HFF-Myc (cell line): ENCODE measurements at regions not wholly inside any gene's neighbourhood (a gene's known extent, or its start where the extent isn't known, plus 50 kb on each side); places are given as distances from the start of the nearest gene placed in this dataset.

Experiments
- DNase-seq: peaks from one replicate; pipeline ENCODE4 v3.0.0-alpha.2; 2011; ENCODE audit warnings: low read depth; ENCODE audit errors: extremely low read depth
- H3K4me3 ChIP-seq: replicated peaks from 2 replicates; pipeline ENCODE4 v1.5.1; 2011; ENCODE audit warnings: low read depth, mild to moderate bottlenecking, control low read depth, low read length
- CTCF ChIP-seq: IDR thresholded peaks from 2 replicates; pipeline ENCODE4 v1.5.1; 2012; ENCODE audit warnings: mild to moderate bottlenecking, low read depth, low read length, control low read depth; ENCODE audit errors: missing control alignments

- no peak for TF ChIP-seq CTCF
- H3K4me3 ChIP-seq = no peak overlapping the region
- no peak for DNase-seq
Observed at GRCh38 chr2:12064153-12064552, 317.7 kb downstream of the LPIN1 start.

GRCh38 chr2:12066116-12066515, 319.7 kb downstream of the LPIN1 start:
- DNase-seq = no peak
- no peak for TF ChIP-seq CTCF
- H3K4me3 ChIP-seq = no peak overlapping the region

GRCh38 chr2:12066986-12067385, 320.6 kb downstream of the LPIN1 start:
- no peak for DNase-seq
- no peak for TF ChIP-seq CTCF
- no peak overlapping the region for H3K4me3 ChIP-seq

GRCh38 chr2:12068796-12069538, 322.5 kb downstream of the LPIN1 start:
- no peak overlapping the region for H3K4me3 ChIP-seq
- DNase-seq = no peak
- TF ChIP-seq CTCF = no peak

GRCh38 chr2:12070153-12070552, 323.7 kb downstream of the LPIN1 start:
- TF ChIP-seq CTCF = no peak
- no peak overlapping the region for H3K4me3 ChIP-seq

GRCh38 chr2:12070581-12070980, 324.1 kb downstream of the LPIN1 start:
- no peak overlapping the region for H3K4me3 ChIP-seq
- no peak for TF ChIP-seq CTCF

More at GRCh38 chr2:12070153-12070552, 323.7 kb downstream of the LPIN1 start:
- no peak for DNase-seq

GRCh38 chr2:12071318-12071717, 324.9 kb downstream of the LPIN1 start:
- TF ChIP-seq CTCF = no peak
- no peak overlapping the region for H3K4me3 ChIP-seq
- DNase-seq = no peak

More at GRCh38 chr2:12070581-12070980, 324.1 kb downstream of the LPIN1 start:
- DNase-seq = no peak
